ENCODE measurements at regions not wholly inside any gene's neighbourhood (a gene's known extent, or its start where the extent isn't known, plus 50 kb on each side); places are given as distances from the start of the nearest gene placed in this dataset.

DNA sequence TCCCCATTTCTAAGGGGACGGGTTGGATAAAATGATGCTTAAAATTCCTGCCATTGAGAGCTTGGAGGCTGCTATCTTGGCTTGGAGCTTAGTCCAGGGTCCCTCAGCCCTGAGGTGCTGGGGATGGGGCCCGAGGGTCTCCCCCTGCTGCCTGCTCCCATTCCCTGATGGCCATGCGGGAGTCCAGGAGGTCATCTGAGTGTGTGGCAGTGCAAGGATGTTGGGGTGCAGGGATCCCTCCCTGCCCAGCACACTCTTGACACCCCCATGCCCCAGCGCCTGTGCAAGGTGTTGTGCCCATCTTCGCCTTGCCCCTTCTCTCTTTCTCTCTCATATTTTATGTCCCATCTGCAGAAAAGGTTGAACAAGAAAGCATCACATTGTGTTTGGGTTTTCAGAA is 90.4 kb downstream of the IRF8 start:
- H3K27ac ChIP-seq (replicated peaks): no peak overlapping the region
- TF ChIP-seq, protein P1, sequence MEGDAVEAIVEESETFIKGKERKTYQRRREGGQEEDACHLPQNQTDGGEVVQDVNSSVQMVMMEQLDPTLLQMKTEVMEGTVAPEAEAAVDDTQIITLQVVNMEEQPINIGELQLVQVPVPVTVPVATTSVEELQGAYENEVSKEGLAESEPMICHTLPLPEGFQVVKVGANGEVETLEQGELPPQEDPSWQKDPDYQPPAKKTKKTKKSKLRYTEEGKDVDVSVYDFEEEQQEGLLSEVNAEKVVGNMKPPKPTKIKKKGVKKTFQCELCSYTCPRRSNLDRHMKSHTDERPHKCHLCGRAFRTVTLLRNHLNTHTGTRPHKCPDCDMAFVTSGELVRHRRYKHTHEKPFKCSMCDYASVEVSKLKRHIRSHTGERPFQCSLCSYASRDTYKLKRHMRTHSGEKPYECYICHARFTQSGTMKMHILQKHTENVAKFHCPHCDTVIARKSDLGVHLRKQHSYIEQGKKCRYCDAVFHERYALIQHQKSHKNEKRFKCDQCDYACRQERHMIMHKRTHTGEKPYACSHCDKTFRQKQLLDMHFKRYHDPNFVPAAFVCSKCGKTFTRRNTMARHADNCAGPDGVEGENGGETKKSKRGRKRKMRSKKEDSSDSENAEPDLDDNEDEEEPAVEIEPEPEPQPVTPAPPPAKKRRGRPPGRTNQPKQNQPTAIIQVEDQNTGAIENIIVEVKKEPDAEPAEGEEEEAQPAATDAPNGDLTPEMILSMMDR (IDR thresholded peaks at IDR 0.05; ENCODE audit: insufficient read depth, low read length): no peak
- TF ChIP-seq, protein P2, sequence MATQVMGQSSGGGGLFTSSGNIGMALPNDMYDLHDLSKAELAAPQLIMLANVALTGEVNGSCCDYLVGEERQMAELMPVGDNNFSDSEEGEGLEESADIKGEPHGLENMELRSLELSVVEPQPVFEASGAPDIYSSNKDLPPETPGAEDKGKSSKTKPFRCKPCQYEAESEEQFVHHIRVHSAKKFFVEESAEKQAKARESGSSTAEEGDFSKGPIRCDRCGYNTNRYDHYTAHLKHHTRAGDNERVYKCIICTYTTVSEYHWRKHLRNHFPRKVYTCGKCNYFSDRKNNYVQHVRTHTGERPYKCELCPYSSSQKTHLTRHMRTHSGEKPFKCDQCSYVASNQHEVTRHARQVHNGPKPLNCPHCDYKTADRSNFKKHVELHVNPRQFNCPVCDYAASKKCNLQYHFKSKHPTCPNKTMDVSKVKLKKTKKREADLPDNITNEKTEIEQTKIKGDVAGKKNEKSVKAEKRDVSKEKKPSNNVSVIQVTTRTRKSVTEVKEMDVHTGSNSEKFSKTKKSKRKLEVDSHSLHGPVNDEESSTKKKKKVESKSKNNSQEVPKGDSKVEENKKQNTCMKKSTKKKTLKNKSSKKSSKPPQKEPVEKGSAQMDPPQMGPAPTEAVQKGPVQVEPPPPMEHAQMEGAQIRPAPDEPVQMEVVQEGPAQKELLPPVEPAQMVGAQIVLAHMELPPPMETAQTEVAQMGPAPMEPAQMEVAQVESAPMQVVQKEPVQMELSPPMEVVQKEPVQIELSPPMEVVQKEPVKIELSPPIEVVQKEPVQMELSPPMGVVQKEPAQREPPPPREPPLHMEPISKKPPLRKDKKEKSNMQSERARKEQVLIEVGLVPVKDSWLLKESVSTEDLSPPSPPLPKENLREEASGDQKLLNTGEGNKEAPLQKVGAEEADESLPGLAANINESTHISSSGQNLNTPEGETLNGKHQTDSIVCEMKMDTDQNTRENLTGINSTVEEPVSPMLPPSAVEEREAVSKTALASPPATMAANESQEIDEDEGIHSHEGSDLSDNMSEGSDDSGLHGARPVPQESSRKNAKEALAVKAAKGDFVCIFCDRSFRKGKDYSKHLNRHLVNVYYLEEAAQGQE (IDR thresholded peaks at IDR 0.05; ENCODE audit: insufficient replicate concordance, low read depth): no peak
- TF ChIP-seq POLR2AphosphoS5 (IDR thresholded peaks at IDR 0.05; ENCODE audit: low read depth) (no peak), GABPA (IDR thresholded peaks at IDR 0.05; ENCODE audit: low read depth) (no peak), SPI1 (IDR thresholded peaks at IDR 0.05; ENCODE audit: borderline replicate concordance, low read depth) (no peak)
- DNase-seq (ENCODE audit: low read depth in 1 of 2, low spot score in 1 of 2): no peak
- H3K4me3 ChIP-seq (replicated peaks; ENCODE audit: insufficient read depth, low read length): no peak overlapping the region
- H3K27me3 ChIP-seq (ENCODE audit: insufficient read depth, poor library complexity, severe bottlenecking): no peaks in the 10 kb centered on the region

DNA sequence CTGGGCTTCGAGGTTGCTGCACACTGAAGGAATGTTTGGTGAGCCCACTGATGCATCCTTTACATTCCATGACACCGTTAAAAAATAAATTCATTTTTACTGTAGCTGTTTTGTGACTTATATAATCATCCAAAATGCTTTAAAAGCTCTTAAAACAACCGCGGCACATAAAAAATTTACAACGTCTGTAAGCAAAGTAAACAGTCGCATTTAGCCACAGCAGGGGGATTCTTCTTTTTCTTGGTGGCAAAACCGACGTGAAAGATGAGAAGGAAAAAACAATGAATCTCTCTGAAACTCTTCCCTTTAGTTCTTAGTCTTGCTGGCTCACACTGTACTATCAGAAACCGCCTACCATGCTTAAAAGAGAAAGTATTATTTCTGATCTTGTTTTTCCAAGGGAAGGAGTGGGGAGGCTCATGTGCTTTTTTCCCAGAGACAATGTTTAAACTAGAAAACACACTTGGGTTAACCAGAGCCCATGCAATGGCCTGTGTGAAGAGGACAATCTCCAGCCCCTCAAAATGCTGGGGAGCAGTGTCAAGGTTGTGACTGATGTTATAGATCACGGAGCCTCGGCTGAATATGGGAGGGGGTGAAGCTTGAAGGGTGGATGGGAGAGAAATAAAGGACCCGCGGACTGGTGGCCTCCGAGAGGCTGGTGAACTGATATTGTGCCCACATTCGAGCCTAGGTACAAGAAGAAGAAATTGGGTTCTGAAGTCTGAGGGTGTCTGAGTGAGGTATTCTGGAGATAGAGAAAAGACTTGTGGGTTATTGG is 91.1 kb downstream of the IRF8 start:
- no peak for DNase-seq (ENCODE audit: low read depth in 1 of 2, low spot score in 1 of 2)
- no peaks in the 10 kb centered on the region for H3K27me3 ChIP-seq (ENCODE audit: insufficient read depth, poor library complexity, severe bottlenecking)
- TF ChIP-seq, protein P1 (IDR thresholded peaks at IDR 0.05; ENCODE audit: insufficient read depth, low read length): no peak
- TF ChIP-seq, protein P2 (IDR thresholded peaks at IDR 0.05; ENCODE audit: insufficient replicate concordance, low read depth): no peak
- TF ChIP-seq SPI1 (IDR thresholded peaks at IDR 0.05; ENCODE audit: borderline replicate concordance, low read depth): no peak
- TF ChIP-seq GABPA (IDR thresholded peaks at IDR 0.05; ENCODE audit: low read depth): no peak
- no peak for TF ChIP-seq POLR2AphosphoS5 (IDR thresholded peaks at IDR 0.05; ENCODE audit: low read depth)
- H3K27ac ChIP-seq (replicated peaks): no peak overlapping the region
- no peak overlapping the region for H3K4me3 ChIP-seq (replicated peaks; ENCODE audit: insufficient read depth, low read length)

DNA sequence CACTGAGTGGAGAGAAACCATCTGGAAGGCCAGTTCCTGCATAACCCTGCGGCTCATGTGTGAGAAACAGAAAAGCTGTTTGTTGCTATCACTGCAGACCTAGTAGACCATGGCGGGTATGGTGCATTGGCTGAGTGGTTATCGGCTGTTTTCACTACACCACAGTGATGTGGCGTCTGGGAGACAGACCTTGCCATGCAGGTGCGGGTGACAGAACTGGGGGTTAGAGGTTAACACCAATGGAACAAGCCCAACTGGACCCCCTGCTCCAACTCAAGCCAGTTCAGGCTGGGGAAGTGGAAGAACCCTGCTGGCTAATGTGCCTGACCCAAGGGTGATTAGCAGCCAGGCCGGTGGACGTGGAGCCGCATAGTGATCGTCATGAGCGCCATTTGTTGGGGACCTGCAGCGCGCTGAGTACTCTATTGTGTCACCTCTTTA is 91.9 kb downstream of the IRF8 start:
- Histone ChIP-seq H3K27ac (replicated peaks) (no peak overlapping the region), H3K27me3 (ENCODE audit: insufficient read depth, poor library complexity, severe bottlenecking) (no peaks in the 10 kb centered on the region), H3K4me3 (replicated peaks; ENCODE audit: insufficient read depth, low read length) (no peak overlapping the region)
- DNase-seq (ENCODE audit: low read depth in 1 of 2, low spot score in 1 of 2): no peak
- no peak for TF ChIP-seq SPI1 (IDR thresholded peaks at IDR 0.05; ENCODE audit: borderline replicate concordance, low read depth)
- no peak for TF ChIP-seq POLR2AphosphoS5 (IDR thresholded peaks at IDR 0.05; ENCODE audit: low read depth)

DNA sequence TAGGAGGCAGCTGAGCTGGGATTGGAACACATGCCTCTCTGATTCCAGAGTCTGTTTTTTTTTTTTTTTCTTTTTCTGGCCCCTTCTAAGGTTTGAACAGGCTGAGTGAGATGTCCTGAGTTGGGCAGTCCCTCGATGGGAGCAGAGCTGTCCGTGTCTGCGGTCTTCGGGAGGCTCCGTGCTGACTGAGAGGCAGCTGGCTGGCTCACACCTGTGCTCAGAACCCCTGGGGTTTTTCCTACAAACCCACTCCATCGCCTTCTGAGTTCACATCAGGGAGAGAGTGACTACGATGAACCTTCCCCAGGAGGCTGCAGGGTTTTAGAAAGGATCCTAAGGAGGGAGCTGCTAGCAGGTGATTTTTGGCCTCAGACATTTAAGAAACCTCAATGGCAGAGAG is 92.5 kb downstream of the IRF8 start:
- no peak for DNase-seq (ENCODE audit: low read depth in 1 of 2, low spot score in 1 of 2)
- no peak overlapping the region for H3K27ac ChIP-seq (replicated peaks)
- no peak for TF ChIP-seq POLR2AphosphoS5 (IDR thresholded peaks at IDR 0.05; ENCODE audit: low read depth)
- H3K27me3 ChIP-seq (ENCODE audit: insufficient read depth, poor library complexity, severe bottlenecking): no peaks in the 10 kb centered on the region
- H3K4me3 ChIP-seq (replicated peaks; ENCODE audit: insufficient read depth, low read length): no peak overlapping the region

DNA sequence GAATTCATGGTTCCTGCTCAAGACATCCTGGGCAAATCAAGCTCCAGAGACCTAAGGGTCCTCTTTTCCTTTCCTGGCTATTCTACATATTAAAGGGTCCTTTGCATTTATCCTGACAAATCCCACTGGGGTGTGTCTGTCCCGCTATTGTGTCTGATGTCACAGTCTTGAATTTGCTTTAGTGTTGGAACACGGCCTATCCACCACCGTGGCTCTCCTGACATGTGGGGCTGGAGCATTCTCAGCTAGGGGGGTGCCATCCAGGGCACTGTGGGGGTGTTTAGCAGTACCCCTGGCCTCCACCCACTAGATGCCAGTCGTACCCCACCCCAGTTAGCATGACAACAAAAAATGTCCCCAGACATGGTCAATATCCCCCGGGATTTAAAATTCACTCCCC is 92.9 kb downstream of the IRF8 start:
- Histone ChIP-seq H3K27me3 (ENCODE audit: insufficient read depth, poor library complexity, severe bottlenecking) (no peaks in the 10 kb centered on the region), H3K27ac (replicated peaks) (no peak overlapping the region), H3K4me3 (replicated peaks; ENCODE audit: insufficient read depth, low read length) (no peak overlapping the region)
- TF ChIP-seq, protein P2 (IDR thresholded peaks at IDR 0.05; ENCODE audit: insufficient replicate concordance, low read depth): no peak
- no peak for TF ChIP-seq GABPA (IDR thresholded peaks at IDR 0.05; ENCODE audit: low read depth)
- no peak for TF ChIP-seq SPI1 (IDR thresholded peaks at IDR 0.05; ENCODE audit: borderline replicate concordance, low read depth)
- TF ChIP-seq POLR2AphosphoS5 (IDR thresholded peaks at IDR 0.05; ENCODE audit: low read depth): no peak
- TF ChIP-seq, protein P1 (IDR thresholded peaks at IDR 0.05; ENCODE audit: insufficient read depth, low read length): no peak
- DNase-seq (ENCODE audit: low read depth in 1 of 2, low spot score in 1 of 2): no peak

All from HL-60 (cell line).